ENCODE measurements at regions not wholly inside any gene's neighbourhood (a gene's known extent, or its start where the extent isn't known, plus 50 kb on each side); places are given as distances from the start of the nearest gene placed in this dataset.

DNA sequence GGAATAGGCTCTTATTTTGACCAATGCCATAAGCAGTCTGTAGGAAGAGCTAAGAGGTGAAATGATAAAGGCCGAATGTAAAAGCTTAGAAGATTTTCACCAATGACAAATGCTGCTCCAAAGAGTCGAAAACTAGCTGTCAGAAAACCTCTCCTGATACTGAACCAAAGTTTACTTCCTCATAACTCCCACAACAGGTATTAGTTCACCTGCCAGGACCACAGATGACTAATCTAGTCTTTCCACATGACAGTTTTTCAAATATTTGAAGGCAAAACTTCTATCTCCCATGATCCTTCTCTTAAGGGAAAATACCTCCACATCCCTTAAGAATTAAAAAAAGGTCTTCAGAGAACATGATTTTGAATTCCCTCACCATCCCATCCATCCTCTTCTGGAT lies 473.2 kb upstream of the SPHKAP start:
- BruUV-seq (replicated peaks) = no TSS peak
- no peaks in the 10 kb centered on the region for H3K4me1 ChIP-seq (ENCODE audit: control insufficient read depth, extremely low read depth, insufficient read depth, low read length)
- no peaks in the 10 kb centered on the region for H3K79me2 ChIP-seq (ENCODE audit: control insufficient read depth, insufficient read depth, low read length)
- H3K4me3 ChIP-seq (replicated peaks in 1 of 3; ENCODE audit: insufficient read depth in 1 of 3, low read depth in 1 of 3, low read length in 3 of 3) = no peak overlapping the region
- DNase-seq (ENCODE audit: low read depth, low spot score) = no peak
- ChIA-PET CTCF (no interaction called here), POLR2A (no interaction called here)
- intact Hi-C loops (cut with micrococcal nuclease) (no loop called here), dilution Hi-C loops (cut with MboI; ENCODE audit: extremely low pct_ligation_motif_present, low sequenced_read_pairs) (no loop called here)
- FAIRE-seq = no peak
- H3K27ac ChIP-seq (ENCODE audit: insufficient read depth, low read depth, low read length) = no peak overlapping the region
- no peaks in the 10 kb centered on the region for H3K36me3 ChIP-seq (ENCODE audit: control insufficient read depth in 2 of 2, extremely low read depth in 1 of 2, insufficient read depth in 2 of 2, low read length in 2 of 2)
- H3K9ac ChIP-seq (replicated peaks; ENCODE audit: extremely low read depth, insufficient read depth, low read length) = no peak overlapping the region
- H2AFZ ChIP-seq (ENCODE audit: low read depth, low read length) = no peak overlapping the region
- no peaks in the 10 kb centered on the region for H4K20me1 ChIP-seq (replicated peaks; ENCODE audit: control insufficient read depth, extremely low read depth, insufficient read depth, low read length)
- H3K27me3 ChIP-seq (ENCODE audit: control insufficient read depth in 2 of 2, insufficient read depth in 2 of 2, low read length in 2 of 2) = no peaks in the 10 kb centered on the region
- no peak for TF ChIP-seq JUN (IDR thresholded peaks at IDR 0.05; ENCODE audit: borderline replicate concordance, insufficient read depth, insufficient read length, low read depth)
- no peak for TF ChIP-seq FOS (IDR thresholded peaks at IDR 0.05; ENCODE audit: borderline replicate concordance, insufficient read depth, low read length)
- no peak for TF ChIP-seq GATA2 (IDR thresholded peaks at IDR 0.05; ENCODE audit: insufficient read depth, insufficient read length, low read depth, low read length)
- TF ChIP-seq, protein P1, sequence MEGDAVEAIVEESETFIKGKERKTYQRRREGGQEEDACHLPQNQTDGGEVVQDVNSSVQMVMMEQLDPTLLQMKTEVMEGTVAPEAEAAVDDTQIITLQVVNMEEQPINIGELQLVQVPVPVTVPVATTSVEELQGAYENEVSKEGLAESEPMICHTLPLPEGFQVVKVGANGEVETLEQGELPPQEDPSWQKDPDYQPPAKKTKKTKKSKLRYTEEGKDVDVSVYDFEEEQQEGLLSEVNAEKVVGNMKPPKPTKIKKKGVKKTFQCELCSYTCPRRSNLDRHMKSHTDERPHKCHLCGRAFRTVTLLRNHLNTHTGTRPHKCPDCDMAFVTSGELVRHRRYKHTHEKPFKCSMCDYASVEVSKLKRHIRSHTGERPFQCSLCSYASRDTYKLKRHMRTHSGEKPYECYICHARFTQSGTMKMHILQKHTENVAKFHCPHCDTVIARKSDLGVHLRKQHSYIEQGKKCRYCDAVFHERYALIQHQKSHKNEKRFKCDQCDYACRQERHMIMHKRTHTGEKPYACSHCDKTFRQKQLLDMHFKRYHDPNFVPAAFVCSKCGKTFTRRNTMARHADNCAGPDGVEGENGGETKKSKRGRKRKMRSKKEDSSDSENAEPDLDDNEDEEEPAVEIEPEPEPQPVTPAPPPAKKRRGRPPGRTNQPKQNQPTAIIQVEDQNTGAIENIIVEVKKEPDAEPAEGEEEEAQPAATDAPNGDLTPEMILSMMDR (IDR thresholded peaks at IDR 0.05; ENCODE audit: extremely low read depth in 1 of 2, insufficient read depth in 1 of 2, low read depth in 1 of 2, low read length in 2 of 2) = no peak
- TF ChIP-seq MYC (IDR thresholded peaks at IDR 0.05; ENCODE audit: low read depth, low read length) = no peak
- TF ChIP-seq POLR2AphosphoS5 (IDR thresholded peaks at IDR 0.05; ENCODE audit: insufficient read depth, low read depth, low read length) = no peak
- TF ChIP-seq, protein P2, sequence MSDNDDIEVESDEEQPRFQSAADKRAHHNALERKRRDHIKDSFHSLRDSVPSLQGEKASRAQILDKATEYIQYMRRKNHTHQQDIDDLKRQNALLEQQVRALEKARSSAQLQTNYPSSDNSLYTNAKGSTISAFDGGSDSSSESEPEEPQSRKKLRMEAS (IDR thresholded peaks at IDR 0.05; ENCODE audit: insufficient read depth, insufficient read length) = no peak
- no peak for TF ChIP-seq POLR2A (IDR thresholded peaks at IDR 0.05; ENCODE audit: low read depth, low read length)
- no peak for TF ChIP-seq EZH2 (IDR thresholded peaks at IDR 0.05; ENCODE audit: borderline replicate concordance, low read depth, low read length, severe bottlenecking)
- H3K9me3 ChIP-seq (replicated peaks; ENCODE audit: control insufficient read depth, insufficient read depth, low read length) = no peaks in the 10 kb centered on the region
- no peak overlapping the region for H3K4me2 ChIP-seq (ENCODE audit: insufficient read depth, low read length)
- no peaks in the 10 kb centered on the region for H3K9me1 ChIP-seq (replicated peaks; ENCODE audit: control insufficient read depth, extremely low read depth, insufficient read depth, low read length)

All from endothelial cell of umbilical vein (primary cell).